Breast epithelium (tissue), 3 donors: ENCODE measurements at regions not wholly inside any gene's neighbourhood (a gene's known extent, or its start where the extent isn't known, plus 50 kb on each side); places are given as distances from the start of the nearest gene placed in this dataset.
"Not testable (repeated sequence)": the region's sequence is repeated elsewhere in the genome, so short reads cannot be mapped to it uniquely, and the experiment has no call there.

Source experiments
- POLR2A ChIP-seq: fragments of 450-650 bp; IDR thresholded peaks from one replicate; pipeline ENCODE4 v1.6.1; 2016; ENCODE audit warnings: antibody characterized with exemption, mild to moderate bottlenecking, moderate library complexity
- TF ChIP-seq, protein P1 (sequence below), 3 donors: fragments of 450-650 bp; IDR thresholded peaks; one replicate each; pipeline ENCODE4 v1.5.1; 2016 to 2017; ENCODE audit warnings: antibody characterized with exemption in 3 of 3, mild to moderate bottlenecking in 3 of 3, moderate library complexity in 3 of 3

- not testable (repeated sequence) for TF ChIP-seq POLR2A
- TF ChIP-seq, protein P1, sequence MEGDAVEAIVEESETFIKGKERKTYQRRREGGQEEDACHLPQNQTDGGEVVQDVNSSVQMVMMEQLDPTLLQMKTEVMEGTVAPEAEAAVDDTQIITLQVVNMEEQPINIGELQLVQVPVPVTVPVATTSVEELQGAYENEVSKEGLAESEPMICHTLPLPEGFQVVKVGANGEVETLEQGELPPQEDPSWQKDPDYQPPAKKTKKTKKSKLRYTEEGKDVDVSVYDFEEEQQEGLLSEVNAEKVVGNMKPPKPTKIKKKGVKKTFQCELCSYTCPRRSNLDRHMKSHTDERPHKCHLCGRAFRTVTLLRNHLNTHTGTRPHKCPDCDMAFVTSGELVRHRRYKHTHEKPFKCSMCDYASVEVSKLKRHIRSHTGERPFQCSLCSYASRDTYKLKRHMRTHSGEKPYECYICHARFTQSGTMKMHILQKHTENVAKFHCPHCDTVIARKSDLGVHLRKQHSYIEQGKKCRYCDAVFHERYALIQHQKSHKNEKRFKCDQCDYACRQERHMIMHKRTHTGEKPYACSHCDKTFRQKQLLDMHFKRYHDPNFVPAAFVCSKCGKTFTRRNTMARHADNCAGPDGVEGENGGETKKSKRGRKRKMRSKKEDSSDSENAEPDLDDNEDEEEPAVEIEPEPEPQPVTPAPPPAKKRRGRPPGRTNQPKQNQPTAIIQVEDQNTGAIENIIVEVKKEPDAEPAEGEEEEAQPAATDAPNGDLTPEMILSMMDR (IDR thresholded peaks at IDR 0.05) = not testable (repeated sequence)
These were observed 210.8 kb downstream of the LMLN start for GRCh38 chr3:198170781-198171180.
